Esophagus muscularis mucosa (tissue), 4 donors: ENCODE measurements at regions not wholly inside any gene's neighbourhood (a gene's known extent, or its start where the extent isn't known, plus 50 kb on each side); places are given as distances from the start of the nearest gene placed in this dataset.

ENCODE experiments used
- DNase-seq: peaks from one replicate; pipeline ENCODE4 v3.0.0-alpha.2; 2017; ENCODE audit errors: extremely low spot score
- H3K27ac ChIP-seq, 4 donors: fragments of 200-600 bp; sonication (generic); replicated peaks in 1 of 4; 1 replicate in 3 of 4; 2 replicates in 1 of 4; pipeline ENCODE4 v1.5.1; 2016 to 2019; ENCODE audit warnings: mild to moderate bottlenecking in 1 of 4
- H3K27me3 ChIP-seq, 4 donors: fragments of 200-600 bp; sonication (generic); one replicate each; pipeline versions ENCODE4 v1.5.1 to v1.6.0; 2016 to 2019
- H3K36me3 ChIP-seq, 4 donors: fragments of 200-600 bp; sonication (generic); one replicate each; pipeline ENCODE4 v1.5.1; 2016 to 2019
- H3K4me1 ChIP-seq, 4 donors: fragments of 200-600 bp; sonication (generic); one replicate each; pipeline ENCODE4 v1.5.1; 2016 to 2019
- H3K4me3 ChIP-seq, 4 donors: fragments of 200-600 bp; sonication (generic); 1 replicate in 2 of 4; 2 replicates in 2 of 4; pipeline ENCODE4 v1.5.1; 2016 to 2019; ENCODE audit warnings: mild to moderate bottlenecking in 4 of 4, moderate library complexity in 1 of 4
- H3K9me3 ChIP-seq, 4 donors: fragments of 200-600 bp; sonication (generic); 1 replicate in 3 of 4; 2 replicates in 1 of 4; pipeline ENCODE4 v1.5.1; 2016 to 2019
- CTCF ChIP-seq, 3 experiments: fragments of 200-600 bp in 2 of 3; fragments of 450-650 bp in 1 of 3; sonication (generic) in 2 of 3; IDR thresholded peaks; one replicate each; pipeline ENCODE4 v1.5.1; 2017 to 2019; ENCODE audit warnings: antibody characterized with exemption in 3 of 3, mild to moderate bottlenecking in 2 of 3, moderate library complexity in 1 of 3
- EP300 ChIP-seq: sonication (generic); formaldehyde crosslinking; IDR thresholded peaks from one replicate; pipeline ENCODE4 v1.6.1; 2017; ENCODE audit warnings: antibody characterized with exemption
- POLR2A ChIP-seq: fragments of 450-650 bp; IDR thresholded peaks from one replicate; pipeline ENCODE4 v1.6.1; 2017; ENCODE audit warnings: antibody characterized with exemption, moderate library complexity, mild to moderate bottlenecking, low read depth
- POLR2AphosphoS5 ChIP-seq, 2 donors: sonication (generic); formaldehyde crosslinking; IDR thresholded peaks; one replicate each; pipeline ENCODE4 v1.6.1; 2017; ENCODE audit warnings: antibody characterized with exemption in 2 of 2
- WGBS: methylation state at CpG from one replicate; pipeline ENCODE4 v1.1.5; 2018; 5-methylcytosine and 5-hydroxymethylcytosine counted together
- intact Hi-C: fragments of 100-400 bp; cut with DNase I; formaldehyde crosslinking; loops from one replicate; pipeline ENCODE4 v1.15.1; 2023

DNA sequence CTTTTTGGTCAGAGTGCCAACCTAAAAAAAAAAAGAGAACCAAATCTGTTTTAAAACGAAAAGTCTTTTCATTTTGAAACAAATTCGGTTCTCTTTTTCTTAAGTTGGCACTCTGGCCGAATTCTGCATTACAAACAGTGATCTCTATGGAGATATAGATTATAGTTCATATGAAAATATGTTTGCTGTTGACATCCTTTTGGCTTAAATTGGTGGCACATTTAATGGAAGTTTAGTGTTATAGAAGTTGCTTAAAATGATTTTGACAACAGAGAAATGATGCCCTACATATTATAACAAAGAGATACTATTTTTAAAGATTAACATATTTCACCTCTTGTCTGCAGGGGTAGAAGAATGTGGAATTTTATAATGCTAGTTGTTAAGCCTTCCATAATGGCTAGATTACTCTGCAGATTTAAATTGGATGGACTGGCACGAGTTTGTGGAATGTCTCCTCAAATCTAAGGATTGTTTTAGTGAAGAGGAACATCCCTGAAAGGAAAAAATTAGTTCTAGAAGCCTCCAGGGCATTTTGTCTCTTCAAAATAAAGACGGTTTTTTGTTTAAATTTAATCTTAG lies 222.9 kb upstream of the CDH2 start:
- H3K36me3 ChIP-seq = no peaks in the 10 kb centered on the region
- TF ChIP-seq POLR2A = no peak
- TF ChIP-seq POLR2AphosphoS5 (IDR thresholded peaks at IDR 0.05) = no peak
- TF ChIP-seq CTCF (IDR thresholded peaks at IDR 0.05) = no peak
- no peak for TF ChIP-seq EP300
- H3K4me1 ChIP-seq = no peaks in the 10 kb centered on the region
- no peaks in the 10 kb centered on the region for H3K27me3 ChIP-seq
- DNase-seq = no peak
- intact Hi-C loops = no loop called here
- H3K27ac ChIP-seq = no peak overlapping the region
- no peak overlapping the region for H3K4me3 ChIP-seq
- WGBS = 68% methylated on average over 5 of the region's 5 CpGs
- no peaks in the 10 kb centered on the region for H3K9me3 ChIP-seq

GRCh38 chr18:28398471-28398870 lies 221.5 kb upstream of the CDH2 start:
- TF ChIP-seq POLR2AphosphoS5 (IDR thresholded peaks at IDR 0.05) (no peak), EP300 (no peak), POLR2A (no peak)
- no peaks in the 10 kb centered on the region for H3K9me3 ChIP-seq
- DNase-seq = no peak
- no peaks in the 10 kb centered on the region for H3K4me1 ChIP-seq
- intact Hi-C loops = no loop called here
- H3K4me3 ChIP-seq = no peak overlapping the region
- 71% methylated on average over 1 of the region's 1 CpG for WGBS
- H3K27ac ChIP-seq = no peak overlapping the region
- H3K27me3 ChIP-seq = no peaks in the 10 kb centered on the region
- no peaks in the 10 kb centered on the region for H3K36me3 ChIP-seq

DNA sequence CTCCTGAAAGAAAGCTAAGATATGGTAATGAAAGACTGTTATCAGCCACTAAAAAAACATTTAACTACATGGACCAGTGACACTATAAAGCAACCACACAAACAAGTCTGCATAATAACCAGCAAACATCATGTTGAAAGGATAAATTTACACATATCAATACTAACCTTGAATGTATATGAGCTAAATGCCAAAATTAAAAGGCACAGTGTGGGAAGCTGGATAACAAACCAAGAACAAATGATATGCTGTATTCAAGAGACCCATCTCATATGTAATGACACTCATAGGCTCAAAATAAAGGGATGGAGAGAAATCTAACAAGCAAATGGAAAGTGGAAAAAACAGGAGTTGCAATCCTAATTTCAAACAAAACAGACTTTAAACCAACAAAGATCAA lies 213.1 kb upstream of the CDH2 start:
- no peak overlapping the region for H3K4me3 ChIP-seq
- no peak for DNase-seq
- no peaks in the 10 kb centered on the region for H3K4me1 ChIP-seq
- H3K27me3 ChIP-seq = no peaks in the 10 kb centered on the region
- H3K36me3 ChIP-seq = no peaks in the 10 kb centered on the region
- H3K27ac ChIP-seq = no peak overlapping the region
- TF ChIP-seq CTCF (IDR thresholded peaks at IDR 0.05) = no peak
- TF ChIP-seq POLR2AphosphoS5 (IDR thresholded peaks at IDR 0.05) = no peak
- no peak for TF ChIP-seq POLR2A
- no peak for TF ChIP-seq EP300
- intact Hi-C loops = no loop called here
- peaks cover 0 to 21% (median 7%) of the 10 kb centered on the region in 4 donors for H3K9me3 ChIP-seq

GRCh38 chr18:28382215-28382879 lies 205.4 kb upstream of the CDH2 start:
- Histone ChIP-seq H3K4me1 (no peaks in the 10 kb centered on the region), H3K36me3 (no peaks in the 10 kb centered on the region), H3K27ac (no peak overlapping the region), H3K27me3 (no peaks in the 10 kb centered on the region), H3K9me3 (peaks cover 0 to 6% (median 0%) of the 10 kb centered on the region in 4 donors), H3K4me3 (no peak overlapping the region)
- intact Hi-C loops = no loop called here
- TF ChIP-seq POLR2AphosphoS5 (IDR thresholded peaks at IDR 0.05) (no peak), EP300 (no peak), CTCF (IDR thresholded peaks at IDR 0.05) (no peak), POLR2A (no peak)
- no peak for DNase-seq
- WGBS = 66% methylated on average over 3 of the region's 3 CpGs

- H3K4me1 ChIP-seq = no peaks in the 10 kb centered on the region
- WGBS = 86% methylated on average over 4 of the region's 4 CpGs
- no peak overlapping the region for H3K4me3 ChIP-seq
- no peaks in the 10 kb centered on the region for H3K27me3 ChIP-seq
- intact Hi-C loops = no loop called here
- H3K36me3 ChIP-seq = no peaks in the 10 kb centered on the region
- H3K27ac ChIP-seq = no peak overlapping the region
- no peaks in the 10 kb centered on the region for H3K9me3 ChIP-seq
- no peak for DNase-seq
- TF ChIP-seq POLR2A (no peak), CTCF (IDR thresholded peaks at IDR 0.05) (no peak), POLR2AphosphoS5 (IDR thresholded peaks at IDR 0.05) (no peak), EP300 (no peak)
Observed at GRCh38 chr18:28372186-28372585, 195.3 kb upstream of the CDH2 start.
